Vagina (tissue), 2 donors: ENCODE measurements at regions not wholly inside any gene's neighbourhood (a gene's known extent, or its start where the extent isn't known, plus 50 kb on each side); places are given as distances from the start of the nearest gene placed in this dataset.
"Not testable (repeated sequence)": the region's sequence is repeated elsewhere in the genome, so short reads cannot be mapped to it uniquely, and the experiment has no call there.

ENCODE experiments used
- DNase-seq, 2 donors: peaks; one replicate each; pipeline ENCODE4 v3.0.0-alpha.2; 2017; ENCODE audit errors: extremely low spot score in 2 of 2
- H3K27ac ChIP-seq: fragments of 200-600 bp; sonication (generic); one replicate; pipeline ENCODE4 v1.5.1; 2019
- H3K27me3 ChIP-seq: fragments of 200-600 bp; sonication (generic); one replicate; pipeline ENCODE4 v1.5.1; 2019
- H3K36me3 ChIP-seq, 2 donors: fragments of 200-600 bp; sonication (generic); one replicate each; pipeline ENCODE4 v1.5.1; 2017 to 2019
- H3K4me1 ChIP-seq: fragments of 200-600 bp; sonication (generic); one replicate; pipeline ENCODE4 v1.5.1; 2019
- H3K4me3 ChIP-seq, 2 donors: fragments of 200-600 bp; sonication (generic); 1 replicate in 1 of 2; 2 replicates in 1 of 2; pipeline ENCODE4 v1.5.1; 2016 to 2019
- H3K9me3 ChIP-seq: fragments of 200-600 bp; sonication (generic); one replicate; pipeline ENCODE4 v1.5.1; 2019
- CTCF ChIP-seq, 3 experiments: fragments of 450-650 bp in 2 of 3; fragments of 200-600 bp in 1 of 3; sonication (generic) in 1 of 3; IDR thresholded peaks; one replicate each; pipeline ENCODE4 v1.5.1; 2017 to 2019; ENCODE audit warnings: antibody characterized with exemption in 3 of 3, mild to moderate bottlenecking in 2 of 3, moderate library complexity in 2 of 3
- POLR2A ChIP-seq, 2 donors: fragments of 450-650 bp; IDR thresholded peaks; one replicate each; pipeline ENCODE4 v1.6.1; 2017; ENCODE audit warnings: antibody characterized with exemption in 2 of 2, mild to moderate bottlenecking in 2 of 2, moderate library complexity in 2 of 2
- POLR2AphosphoS5 ChIP-seq, 2 donors: sonication (generic); formaldehyde crosslinking; IDR thresholded peaks; one replicate each; pipeline ENCODE4 v1.9.0; 2017; ENCODE audit warnings: antibody characterized with exemption in 2 of 2, mild to moderate bottlenecking in 2 of 2, low read depth in 1 of 2; ENCODE audit not compliant: insufficient read depth in 1 of 2
- intact Hi-C: fragments of 100-400 bp; cut with DNase I; formaldehyde crosslinking; loops from one replicate; pipeline ENCODE4 v1.15.1; 2023

GRCh38 chr5:72702881-72703434 is 113.5 kb upstream of the TNPO1 start:
- Histone ChIP-seq H3K36me3 (no peaks in the 10 kb centered on the region), H3K27me3 (no peaks in the 10 kb centered on the region), H3K4me1 (no peaks in the 10 kb centered on the region), H3K27ac (no peak overlapping the region), H3K9me3 (no peaks in the 10 kb centered on the region), H3K4me3 (no peak overlapping the region)
- intact Hi-C loops = no loop called here
- no peak for DNase-seq
- no peak for TF ChIP-seq POLR2A (IDR thresholded peaks at IDR 0.05)
- no peak for TF ChIP-seq CTCF (IDR thresholded peaks at IDR 0.05)
- TF ChIP-seq POLR2AphosphoS5 (IDR thresholded peaks at IDR 0.05; ENCODE audit: insufficient read depth in 1 of 2, low read depth in 1 of 2) = no peak

GRCh38 chr5:72702105-72702504 is 114.4 kb upstream of the TNPO1 start:
- H3K4me1 ChIP-seq, H3K27ac ChIP-seq, DNase-seq, H3K27me3 ChIP-seq, intact Hi-C loops, H3K36me3 ChIP-seq, H3K4me3 ChIP-seq, H3K9me3 ChIP-seq: not testable (repeated sequence)

GRCh38 chr5:72698481-72698880 is 118.0 kb upstream of the TNPO1 start:
- H3K4me1 ChIP-seq = no peaks in the 10 kb centered on the region
- intact Hi-C loops = no loop called here
- no peaks in the 10 kb centered on the region for H3K9me3 ChIP-seq
- H3K36me3 ChIP-seq = no peaks in the 10 kb centered on the region
- DNase-seq = no peak
- no peak for TF ChIP-seq POLR2AphosphoS5 (IDR thresholded peaks at IDR 0.05; ENCODE audit: insufficient read depth in 1 of 2, low read depth in 1 of 2)
- no peak for TF ChIP-seq CTCF (IDR thresholded peaks at IDR 0.05)
- TF ChIP-seq POLR2A (IDR thresholded peaks at IDR 0.05) = no peak
- H3K27ac ChIP-seq = no peak overlapping the region
- no peak overlapping the region for H3K4me3 ChIP-seq
- H3K27me3 ChIP-seq = no peaks in the 10 kb centered on the region

- no peak overlapping the region for H3K4me3 ChIP-seq
- TF ChIP-seq POLR2AphosphoS5 (IDR thresholded peaks at IDR 0.05; ENCODE audit: insufficient read depth in 1 of 2, low read depth in 1 of 2) (no peak), CTCF (IDR thresholded peaks at IDR 0.05) (no peak), POLR2A (IDR thresholded peaks at IDR 0.05) (no peak)
These were observed 118.8 kb upstream of the TNPO1 start for GRCh38 chr5:72697622-72698021.

GRCh38 chr5:72695659-72696058 is 120.8 kb upstream of the TNPO1 start:
- DNase-seq = no peak
- H3K27me3 ChIP-seq = no peaks in the 10 kb centered on the region

More at GRCh38 chr5:72697622-72698021, 118.8 kb upstream of the TNPO1 start:
- H3K27me3 ChIP-seq = no peaks in the 10 kb centered on the region
- intact Hi-C loops = no loop called here
- no peak overlapping the region for H3K27ac ChIP-seq
- no peaks in the 10 kb centered on the region for H3K36me3 ChIP-seq
- no peak for DNase-seq
- no peaks in the 10 kb centered on the region for H3K4me1 ChIP-seq
- H3K9me3 ChIP-seq = no peaks in the 10 kb centered on the region

GRCh38 chr5:72694856-72695255 is 121.6 kb upstream of the TNPO1 start:
- Histone ChIP-seq H3K27me3 (no peaks in the 10 kb centered on the region), H3K4me3 (no peak overlapping the region), H3K4me1 (no peaks in the 10 kb centered on the region), H3K36me3 (no peaks in the 10 kb centered on the region), H3K27ac (no peak overlapping the region), H3K9me3 (no peaks in the 10 kb centered on the region)
- no peak for TF ChIP-seq POLR2AphosphoS5 (IDR thresholded peaks at IDR 0.05; ENCODE audit: insufficient read depth in 1 of 2, low read depth in 1 of 2)
- no peak for TF ChIP-seq POLR2A (IDR thresholded peaks at IDR 0.05)
- TF ChIP-seq CTCF (IDR thresholded peaks at IDR 0.05) = no peak
- intact Hi-C loops = no loop called here
- no peak for DNase-seq

More at GRCh38 chr5:72695659-72696058, 120.8 kb upstream of the TNPO1 start:
- Histone ChIP-seq H3K36me3 (no peaks in the 10 kb centered on the region), H3K4me3 (no peak overlapping the region), H3K4me1 (no peaks in the 10 kb centered on the region), H3K9me3 (no peaks in the 10 kb centered on the region), H3K27ac (no peak overlapping the region)
- TF ChIP-seq POLR2AphosphoS5 (IDR thresholded peaks at IDR 0.05; ENCODE audit: insufficient read depth in 1 of 2, low read depth in 1 of 2) (no peak), POLR2A (IDR thresholded peaks at IDR 0.05) (no peak)
- intact Hi-C loops = no loop called here
